GM12892 (cell line): ENCODE measurements at regions not wholly inside any gene's neighbourhood (a gene's known extent, or its start where the extent isn't known, plus 50 kb on each side); places are given as distances from the start of the nearest gene placed in this dataset.

ENCODE experiments used
- DNase-seq: peaks from one replicate; pipeline ENCODE4 v3.0.0; 2011; ENCODE audit not compliant: insufficient read length
- FAIRE-seq: peaks from 2 replicates; lab custom pipeline; 2011; peaks lifted over from hg19 to GRCh38; lab: Jason Lieb, UNC
- POLR2A ChIP-seq: IDR thresholded peaks from 2 replicates; pipeline ENCODE4 v1.6.1; 2011; ENCODE audit warnings: low read depth, low read length, control low read depth
- POLR2AphosphoS5 ChIP-seq: IDR thresholded peaks from 2 replicates; pipeline ENCODE4 v1.6.1; 2011; ENCODE audit warnings: low read depth, low read length, control low read depth
- TAF1 ChIP-seq: IDR thresholded peaks from 2 replicates; pipeline ENCODE4 v1.6.1; 2011; ENCODE audit warnings: low read depth, mild to moderate bottlenecking, control low read depth, low read length, borderline replicate concordance

- no peak for DNase-seq
- FAIRE-seq = no peak
- TF ChIP-seq POLR2AphosphoS5 (no peak), TAF1 (no peak), POLR2A (no peak)
Observed at GRCh38 chr22:49571326-49571725, 256.3 kb downstream of the BRD1 start.

- DNase-seq (no peak), FAIRE-seq (no peak)
- no peak for TF ChIP-seq POLR2AphosphoS5
- no peak for TF ChIP-seq POLR2A
- no peak for TF ChIP-seq TAF1
Observed at GRCh38 chr22:49570032-49570848, 257.4 kb downstream of the BRD1 start.

GRCh38 chr22:49569286-49570031, 258.2 kb downstream of the BRD1 start:
- DNase-seq (no peak), FAIRE-seq (no peak)
- TF ChIP-seq TAF1 (no peak), POLR2A (no peak), POLR2AphosphoS5 (no peak)

GRCh38 chr22:49568751-49569285, 258.9 kb downstream of the BRD1 start:
- FAIRE-seq = no peak
- TF ChIP-seq TAF1 = no peak
- TF ChIP-seq POLR2AphosphoS5 = no peak
- no peak for TF ChIP-seq POLR2A
- DNase-seq = no peak

- no peak for TF ChIP-seq TAF1
- TF ChIP-seq POLR2AphosphoS5 = no peak
- no peak for TF ChIP-seq POLR2A
- FAIRE-seq (no peak), DNase-seq (no peak)
Observed at GRCh38 chr22:49567899-49568750, 259.5 kb downstream of the BRD1 start.

- DNase-seq (no peak), FAIRE-seq (no peak)
- no peak for TF ChIP-seq TAF1
- TF ChIP-seq POLR2AphosphoS5 = no peak
- no peak for TF ChIP-seq POLR2A
Observed at GRCh38 chr22:49566693-49567092, 261.0 kb downstream of the BRD1 start.

- TF ChIP-seq POLR2A = no peak
- no peak for TF ChIP-seq TAF1
- no peak for TF ChIP-seq POLR2AphosphoS5
- DNase-seq (no peak), FAIRE-seq (no peak)
Observed at GRCh38 chr22:49566141-49566541, 261.5 kb downstream of the BRD1 start.

GRCh38 chr22:49565516-49565855, 262.2 kb downstream of the BRD1 start:
- FAIRE-seq (no peak), DNase-seq (no peak)
- TF ChIP-seq POLR2AphosphoS5 (no peak), POLR2A (no peak), TAF1 (no peak)

- FAIRE-seq (no peak), DNase-seq (no peak)
- TF ChIP-seq POLR2A = no peak
- no peak for TF ChIP-seq POLR2AphosphoS5
- no peak for TF ChIP-seq TAF1
Observed at GRCh38 chr22:49564666-49565515, 262.8 kb downstream of the BRD1 start.

GRCh38 chr22:49564054-49564453, 263.6 kb downstream of the BRD1 start:
- TF ChIP-seq POLR2A (no peak), TAF1 (no peak), POLR2AphosphoS5 (no peak)
- DNase-seq = no peak
- no peak for FAIRE-seq

GRCh38 chr22:49562685-49563249, 264.9 kb downstream of the BRD1 start:
- no peak for DNase-seq
- TF ChIP-seq POLR2AphosphoS5 (no peak), POLR2A (no peak), TAF1 (no peak)
- FAIRE-seq = no peak
